Hepatocyte (in vitro differentiated cells): ENCODE measurements at regions not wholly inside any gene's neighbourhood (a gene's known extent, or its start where the extent isn't known, plus 50 kb on each side); places are given as distances from the start of the nearest gene placed in this dataset.

Experiments used
- DNase-seq: peaks from one replicate; pipeline ENCODE4 v3.0.0-alpha.2; 2016; ENCODE audit warnings: low spot score
- H2AFZ ChIP-seq: fragments of 200-600 bp; sonication (generic); 2 replicates; pipeline ENCODE4 v1.6.0; 2016; ENCODE audit warnings: antibody characterized with exemption, mild to moderate bottlenecking
- H3K27ac ChIP-seq: fragments of 200-600 bp; sonication (generic); 2 replicates; pipeline ENCODE4 v1.5.1; 2016; ENCODE audit warnings: mild to moderate bottlenecking
- H3K27me3 ChIP-seq: fragments of 200-600 bp; sonication (generic); 2 replicates; pipeline ENCODE4 v1.6.1; 2016
- H3K36me3 ChIP-seq: fragments of 200-600 bp; sonication (generic); replicated peaks from 2 replicates; pipeline ENCODE4 v1.5.1; 2016; ENCODE audit warnings: low read depth; ENCODE audit not compliant: insufficient read depth
- H3K4me1 ChIP-seq: fragments of 200-600 bp; sonication (generic); 2 replicates; pipeline ENCODE4 v1.5.1; 2016; ENCODE audit warnings: mild to moderate bottlenecking, moderate library complexity; ENCODE audit not compliant: insufficient read depth
- H3K4me2 ChIP-seq: fragments of 200-600 bp; sonication (generic); 2 replicates; pipeline ENCODE4 v1.6.0; 2016
- H3K4me3 ChIP-seq: fragments of 200-600 bp; sonication (generic); 2 replicates; pipeline ENCODE4 v1.5.1; 2016; ENCODE audit warnings: mild to moderate bottlenecking
- H3K79me2 ChIP-seq: fragments of 200-600 bp; sonication (generic); 2 replicates; pipeline ENCODE4 v1.6.0; 2017; ENCODE audit warnings: mild to moderate bottlenecking
- H3K9me2 ChIP-seq: fragments of 200-600 bp; sonication (generic); replicated peaks from 2 replicates; pipeline ENCODE4 v1.6.0; 2017; ENCODE audit warnings: mild to moderate bottlenecking; ENCODE audit not compliant: insufficient read depth
- H3K9me3 ChIP-seq: fragments of 200-600 bp; sonication (generic); 2 replicates; pipeline ENCODE4 v1.5.1; 2016; ENCODE audit warnings: low read depth, mild to moderate bottlenecking
- H4K20me1 ChIP-seq: fragments of 200-600 bp; sonication (generic); 2 replicates; pipeline ENCODE4 v1.6.0; 2016; ENCODE audit warnings: mild to moderate bottlenecking; ENCODE audit not compliant: insufficient read depth, poor library complexity, severe bottlenecking
- EZH2 ChIP-seq: fragments of 200-600 bp; sonication (generic); IDR thresholded peaks from 2 replicates; pipeline ENCODE4 v1.6.1; 2016; ENCODE audit warnings: antibody characterized with exemption, mild to moderate bottlenecking, borderline replicate concordance
- EZH2phosphoT487 ChIP-seq: fragments of 200-600 bp; sonication (generic); IDR thresholded peaks from one replicate; pipeline ENCODE4 v1.6.1; 2018; ENCODE audit warnings: antibody characterized with exemption, mild to moderate bottlenecking, low read depth, moderate library complexity; ENCODE audit not compliant: unreplicated experiment, severe bottlenecking
- WGBS: methylation state at CpG from one replicate; pipeline ENCODE4 v1.1.6; 2016; ENCODE audit warnings: low lambda C conversion rate; ENCODE audit errors: missing lambda C conversion rate; 5-methylcytosine and 5-hydroxymethylcytosine counted together
- TF ChIP-seq, protein P1 (sequence below): fragments of 200-600 bp; sonication (generic); IDR thresholded peaks from 2 replicates; pipeline ENCODE4 v1.5.1; 2016; ENCODE audit warnings: antibody characterized with exemption, mild to moderate bottlenecking; ENCODE audit not compliant: poor library complexity

DNA sequence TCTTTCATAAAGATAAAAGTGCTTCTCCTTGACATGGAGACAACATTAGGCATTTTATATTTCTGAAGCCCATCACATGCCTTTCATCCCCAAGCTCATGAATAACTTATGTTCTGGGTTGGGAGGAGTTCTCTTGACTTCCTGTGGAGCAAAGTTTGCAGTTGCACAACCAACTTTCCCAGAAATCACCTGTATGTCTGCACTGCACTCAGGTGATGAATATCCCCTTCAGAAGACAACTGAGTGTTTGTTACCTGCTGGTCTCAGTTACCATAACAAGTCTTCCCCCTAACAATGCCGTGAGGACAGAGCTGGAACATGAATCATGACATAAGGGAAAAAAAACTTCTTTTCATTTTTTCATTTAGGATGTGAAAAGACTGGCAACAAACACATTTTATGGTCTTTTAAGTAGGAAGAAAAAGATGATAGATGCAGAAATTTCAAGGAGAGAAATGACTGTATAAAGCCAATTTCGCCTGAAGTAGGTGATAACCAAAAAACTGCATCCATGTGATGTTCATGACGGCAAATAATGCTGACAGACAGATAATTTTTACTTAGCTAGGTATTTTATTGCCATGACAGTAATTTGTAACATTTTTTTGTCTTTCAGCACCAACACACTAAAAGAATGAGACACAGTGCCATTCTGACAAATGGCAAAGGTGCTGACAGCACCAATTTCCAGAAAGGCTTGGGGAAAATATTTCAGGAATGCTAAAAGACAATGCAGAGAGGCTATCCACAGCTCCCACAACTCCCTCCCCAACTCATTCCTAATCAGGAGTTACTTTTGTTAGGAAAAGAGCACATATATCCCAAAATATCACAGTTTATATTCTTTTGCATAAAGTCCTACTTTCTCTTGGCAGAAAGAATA is 656.3 kb downstream of the PRELID2 start:
- Histone ChIP-seq H3K4me1 (no peaks in the 10 kb centered on the region), H3K4me3 (no peak overlapping the region), H3K9me2 (no peaks in the 10 kb centered on the region), H3K27ac (no peak overlapping the region), H3K27me3 (no peaks in the 10 kb centered on the region), H3K36me3 (no peaks in the 10 kb centered on the region), H3K79me2 (no peaks in the 10 kb centered on the region), H2AFZ (no peak overlapping the region), H3K4me2 (no peak overlapping the region), H3K9me3 (no peaks in the 10 kb centered on the region), H4K20me1 (no peaks in the 10 kb centered on the region)
- TF ChIP-seq EZH2phosphoT487 = no peak
- TF ChIP-seq, protein P1, sequence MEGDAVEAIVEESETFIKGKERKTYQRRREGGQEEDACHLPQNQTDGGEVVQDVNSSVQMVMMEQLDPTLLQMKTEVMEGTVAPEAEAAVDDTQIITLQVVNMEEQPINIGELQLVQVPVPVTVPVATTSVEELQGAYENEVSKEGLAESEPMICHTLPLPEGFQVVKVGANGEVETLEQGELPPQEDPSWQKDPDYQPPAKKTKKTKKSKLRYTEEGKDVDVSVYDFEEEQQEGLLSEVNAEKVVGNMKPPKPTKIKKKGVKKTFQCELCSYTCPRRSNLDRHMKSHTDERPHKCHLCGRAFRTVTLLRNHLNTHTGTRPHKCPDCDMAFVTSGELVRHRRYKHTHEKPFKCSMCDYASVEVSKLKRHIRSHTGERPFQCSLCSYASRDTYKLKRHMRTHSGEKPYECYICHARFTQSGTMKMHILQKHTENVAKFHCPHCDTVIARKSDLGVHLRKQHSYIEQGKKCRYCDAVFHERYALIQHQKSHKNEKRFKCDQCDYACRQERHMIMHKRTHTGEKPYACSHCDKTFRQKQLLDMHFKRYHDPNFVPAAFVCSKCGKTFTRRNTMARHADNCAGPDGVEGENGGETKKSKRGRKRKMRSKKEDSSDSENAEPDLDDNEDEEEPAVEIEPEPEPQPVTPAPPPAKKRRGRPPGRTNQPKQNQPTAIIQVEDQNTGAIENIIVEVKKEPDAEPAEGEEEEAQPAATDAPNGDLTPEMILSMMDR = no peak
- no peak for TF ChIP-seq EZH2
- peak; percentile 49 for DNase-seq
- 60% methylated on average over 3 of the region's 3 CpGs for WGBS

DNA sequence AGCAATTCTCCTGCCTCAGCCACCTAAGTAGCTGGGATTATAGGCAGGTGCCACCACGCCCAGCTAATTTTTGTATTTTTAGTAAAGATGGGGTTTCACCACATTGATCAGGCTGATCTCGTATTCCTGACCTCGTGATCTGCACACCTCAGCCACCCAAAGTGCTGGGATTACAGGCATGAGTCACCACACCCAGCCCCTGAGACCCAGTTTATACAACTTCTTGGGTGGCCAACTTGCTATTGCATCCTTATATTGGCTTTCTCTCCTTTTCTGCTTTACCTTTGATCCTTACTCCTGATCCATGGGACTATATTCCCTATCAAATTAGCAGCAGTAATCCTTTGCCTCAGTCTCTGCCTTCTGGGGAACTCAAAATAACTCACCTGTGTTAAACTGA is 659.1 kb downstream of the PRELID2 start:
- 78% methylated on average over 3 of the region's 3 CpGs for WGBS

GRCh38 chr5:145166110-145166509 is 669.0 kb downstream of the PRELID2 start:
- WGBS = 83% methylated on average over 5 of the region's 5 CpGs
- no peaks in the 10 kb centered on the region for H3K79me2 ChIP-seq

More for the DNA sequence above, 659.1 kb downstream of the PRELID2 start:
- no peaks in the 10 kb centered on the region for H3K4me1 ChIP-seq
- H3K27me3 ChIP-seq = no peaks in the 10 kb centered on the region
- no peak for DNase-seq
- H3K4me3 ChIP-seq = no peak overlapping the region
- H3K9me2 ChIP-seq = no peaks in the 10 kb centered on the region
- no peak overlapping the region for H3K27ac ChIP-seq
- H3K79me2 ChIP-seq = no peaks in the 10 kb centered on the region
- no peaks in the 10 kb centered on the region for H4K20me1 ChIP-seq
- H3K4me2 ChIP-seq = no peak overlapping the region
- no peak overlapping the region for H2AFZ ChIP-seq
- TF ChIP-seq, protein P1 = no peak
- TF ChIP-seq EZH2phosphoT487 (no peak), EZH2 (no peak)
- H3K36me3 ChIP-seq = no peaks in the 10 kb centered on the region
- no peaks in the 10 kb centered on the region for H3K9me3 ChIP-seq

More at GRCh38 chr5:145166110-145166509, 669.0 kb downstream of the PRELID2 start:
- TF ChIP-seq, protein P1 = no peak
- TF ChIP-seq EZH2phosphoT487 (no peak), EZH2 (no peak)
- no peak overlapping the region for H3K4me2 ChIP-seq
- no peaks in the 10 kb centered on the region for H3K9me2 ChIP-seq
- no peaks in the 10 kb centered on the region for H3K9me3 ChIP-seq
- DNase-seq = no peak
- no peak overlapping the region for H3K27ac ChIP-seq
- no peaks in the 10 kb centered on the region for H3K27me3 ChIP-seq
- H4K20me1 ChIP-seq = no peaks in the 10 kb centered on the region
- no peak overlapping the region for H3K4me3 ChIP-seq
- H3K4me1 ChIP-seq = no peaks in the 10 kb centered on the region
- H3K36me3 ChIP-seq = no peaks in the 10 kb centered on the region
- H2AFZ ChIP-seq = no peak overlapping the region
